ENCODE measurements at regions not wholly inside any gene's neighbourhood (a gene's known extent, or its start where the extent isn't known, plus 50 kb on each side); places are given as distances from the start of the nearest gene placed in this dataset.

DNA sequence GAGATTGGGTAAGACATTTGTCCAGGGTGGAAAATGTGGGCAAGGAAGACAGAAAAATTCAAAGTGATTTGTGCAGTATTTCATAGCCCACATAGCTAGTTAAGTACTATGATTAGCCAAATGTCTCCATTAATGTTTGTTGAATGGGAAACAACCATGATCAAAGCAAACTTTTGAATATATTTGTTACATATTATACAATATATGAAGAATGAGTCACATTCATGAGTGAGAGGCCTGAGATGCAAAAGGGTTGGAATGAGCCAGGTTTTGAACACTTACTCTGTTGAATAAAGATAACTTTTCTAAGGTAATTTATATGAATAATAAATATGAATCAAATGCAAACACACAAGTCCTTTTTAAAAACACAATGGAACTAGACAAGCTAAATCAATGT lies 984.5 kb upstream of the CDH2 start (continued):
- TF ChIP-seq, protein P1, sequence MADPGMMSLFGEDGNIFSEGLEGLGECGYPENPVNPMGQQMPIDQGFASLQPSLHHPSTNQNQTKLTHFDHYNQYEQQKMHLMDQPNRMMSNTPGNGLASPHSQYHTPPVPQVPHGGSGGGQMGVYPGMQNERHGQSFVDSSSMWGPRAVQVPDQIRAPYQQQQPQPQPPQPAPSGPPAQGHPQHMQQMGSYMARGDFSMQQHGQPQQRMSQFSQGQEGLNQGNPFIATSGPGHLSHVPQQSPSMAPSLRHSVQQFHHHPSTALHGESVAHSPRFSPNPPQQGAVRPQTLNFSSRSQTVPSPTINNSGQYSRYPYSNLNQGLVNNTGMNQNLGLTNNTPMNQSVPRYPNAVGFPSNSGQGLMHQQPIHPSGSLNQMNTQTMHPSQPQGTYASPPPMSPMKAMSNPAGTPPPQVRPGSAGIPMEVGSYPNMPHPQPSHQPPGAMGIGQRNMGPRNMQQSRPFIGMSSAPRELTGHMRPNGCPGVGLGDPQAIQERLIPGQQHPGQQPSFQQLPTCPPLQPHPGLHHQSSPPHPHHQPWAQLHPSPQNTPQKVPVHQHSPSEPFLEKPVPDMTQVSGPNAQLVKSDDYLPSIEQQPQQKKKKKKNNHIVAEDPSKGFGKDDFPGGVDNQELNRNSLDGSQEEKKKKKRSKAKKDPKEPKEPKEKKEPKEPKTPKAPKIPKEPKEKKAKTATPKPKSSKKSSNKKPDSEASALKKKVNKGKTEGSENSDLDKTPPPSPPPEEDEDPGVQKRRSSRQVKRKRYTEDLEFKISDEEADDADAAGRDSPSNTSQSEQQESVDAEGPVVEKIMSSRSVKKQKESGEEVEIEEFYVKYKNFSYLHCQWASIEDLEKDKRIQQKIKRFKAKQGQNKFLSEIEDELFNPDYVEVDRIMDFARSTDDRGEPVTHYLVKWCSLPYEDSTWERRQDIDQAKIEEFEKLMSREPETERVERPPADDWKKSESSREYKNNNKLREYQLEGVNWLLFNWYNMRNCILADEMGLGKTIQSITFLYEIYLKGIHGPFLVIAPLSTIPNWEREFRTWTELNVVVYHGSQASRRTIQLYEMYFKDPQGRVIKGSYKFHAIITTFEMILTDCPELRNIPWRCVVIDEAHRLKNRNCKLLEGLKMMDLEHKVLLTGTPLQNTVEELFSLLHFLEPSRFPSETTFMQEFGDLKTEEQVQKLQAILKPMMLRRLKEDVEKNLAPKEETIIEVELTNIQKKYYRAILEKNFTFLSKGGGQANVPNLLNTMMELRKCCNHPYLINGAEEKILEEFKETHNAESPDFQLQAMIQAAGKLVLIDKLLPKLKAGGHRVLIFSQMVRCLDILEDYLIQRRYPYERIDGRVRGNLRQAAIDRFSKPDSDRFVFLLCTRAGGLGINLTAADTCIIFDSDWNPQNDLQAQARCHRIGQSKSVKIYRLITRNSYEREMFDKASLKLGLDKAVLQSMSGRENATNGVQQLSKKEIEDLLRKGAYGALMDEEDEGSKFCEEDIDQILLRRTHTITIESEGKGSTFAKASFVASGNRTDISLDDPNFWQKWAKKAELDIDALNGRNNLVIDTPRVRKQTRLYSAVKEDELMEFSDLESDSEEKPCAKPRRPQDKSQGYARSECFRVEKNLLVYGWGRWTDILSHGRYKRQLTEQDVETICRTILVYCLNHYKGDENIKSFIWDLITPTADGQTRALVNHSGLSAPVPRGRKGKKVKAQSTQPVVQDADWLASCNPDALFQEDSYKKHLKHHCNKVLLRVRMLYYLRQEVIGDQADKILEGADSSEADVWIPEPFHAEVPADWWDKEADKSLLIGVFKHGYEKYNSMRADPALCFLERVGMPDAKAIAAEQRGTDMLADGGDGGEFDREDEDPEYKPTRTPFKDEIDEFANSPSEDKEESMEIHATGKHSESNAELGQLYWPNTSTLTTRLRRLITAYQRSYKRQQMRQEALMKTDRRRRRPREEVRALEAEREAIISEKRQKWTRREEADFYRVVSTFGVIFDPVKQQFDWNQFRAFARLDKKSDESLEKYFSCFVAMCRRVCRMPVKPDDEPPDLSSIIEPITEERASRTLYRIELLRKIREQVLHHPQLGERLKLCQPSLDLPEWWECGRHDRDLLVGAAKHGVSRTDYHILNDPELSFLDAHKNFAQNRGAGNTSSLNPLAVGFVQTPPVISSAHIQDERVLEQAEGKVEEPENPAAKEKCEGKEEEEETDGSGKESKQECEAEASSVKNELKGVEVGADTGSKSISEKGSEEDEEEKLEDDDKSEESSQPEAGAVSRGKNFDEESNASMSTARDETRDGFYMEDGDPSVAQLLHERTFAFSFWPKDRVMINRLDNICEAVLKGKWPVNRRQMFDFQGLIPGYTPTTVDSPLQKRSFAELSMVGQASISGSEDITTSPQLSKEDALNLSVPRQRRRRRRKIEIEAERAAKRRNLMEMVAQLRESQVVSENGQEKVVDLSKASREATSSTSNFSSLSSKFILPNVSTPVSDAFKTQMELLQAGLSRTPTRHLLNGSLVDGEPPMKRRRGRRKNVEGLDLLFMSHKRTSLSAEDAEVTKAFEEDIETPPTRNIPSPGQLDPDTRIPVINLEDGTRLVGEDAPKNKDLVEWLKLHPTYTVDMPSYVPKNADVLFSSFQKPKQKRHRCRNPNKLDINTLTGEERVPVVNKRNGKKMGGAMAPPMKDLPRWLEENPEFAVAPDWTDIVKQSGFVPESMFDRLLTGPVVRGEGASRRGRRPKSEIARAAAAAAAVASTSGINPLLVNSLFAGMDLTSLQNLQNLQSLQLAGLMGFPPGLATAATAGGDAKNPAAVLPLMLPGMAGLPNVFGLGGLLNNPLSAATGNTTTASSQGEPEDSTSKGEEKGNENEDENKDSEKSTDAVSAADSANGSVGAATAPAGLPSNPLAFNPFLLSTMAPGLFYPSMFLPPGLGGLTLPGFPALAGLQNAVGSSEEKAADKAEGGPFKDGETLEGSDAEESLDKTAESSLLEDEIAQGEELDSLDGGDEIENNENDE (IDR thresholded peaks at IDR 0.05; ENCODE audit: insufficient replicate concordance, low read length): no peak
- TF ChIP-seq JUND (IDR thresholded peaks at IDR 0.05; ENCODE audit: low read length): no peak
- TF ChIP-seq MAFK (IDR thresholded peaks at IDR 0.05; ENCODE audit: low read depth, low read length): no peak
- no peak for TF ChIP-seq HDAC6 (IDR thresholded peaks at IDR 0.05; ENCODE audit: low read depth, low read length)
- no peak for TF ChIP-seq SAP30 (IDR thresholded peaks at IDR 0.05; ENCODE audit: insufficient read depth, insufficient replicate concordance, low read length)
- TF ChIP-seq SUZ12 (IDR thresholded peaks at IDR 0.05; ENCODE audit: low read length): no peak
